ENCODE measurements at regions not wholly inside any gene's neighbourhood (a gene's known extent, or its start where the extent isn't known, plus 50 kb on each side); places are given as distances from the start of the nearest gene placed in this dataset.

DNA sequence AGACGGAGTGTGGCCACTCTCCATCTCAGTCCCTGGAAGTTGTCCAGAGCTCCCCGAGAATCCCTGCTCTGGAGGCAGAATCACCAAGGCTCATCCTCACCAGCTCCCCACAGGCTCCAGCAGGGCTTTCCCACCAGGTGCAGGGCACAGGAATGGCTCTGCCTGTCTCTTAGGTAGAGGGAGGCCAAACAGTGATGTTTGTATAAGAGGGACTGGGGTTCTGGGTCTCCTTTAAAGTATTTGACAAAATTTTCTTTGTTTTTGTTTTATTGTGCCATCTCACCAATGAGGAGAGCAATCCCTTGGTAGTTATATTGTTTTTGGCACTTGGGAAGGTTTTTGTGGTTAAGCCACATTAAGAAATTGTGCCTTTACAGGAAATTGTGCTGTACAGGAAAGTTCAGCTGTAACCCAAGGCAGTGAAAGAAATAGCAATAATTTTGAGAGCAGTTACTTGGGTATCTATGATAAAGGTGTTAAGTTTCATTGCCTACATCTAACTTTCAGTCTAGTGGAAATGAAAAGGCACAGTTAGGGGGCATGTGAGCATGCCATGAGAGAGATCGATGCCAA lies 219.3 kb upstream of the PRSS58 start:
- Mint-ChIP-seq H3K27me3 (ENCODE audit: insufficient read depth) (no peaks in the 10 kb centered on the region), H3K27ac (no peak overlapping the region), H3K4me1 (ENCODE audit: low read depth) (peaks cover 60% of the 10 kb centered on the region), H3K36me3 (ENCODE audit: low read depth) (no peaks in the 10 kb centered on the region), H3K4me3 (no peak overlapping the region; the same call in 1 of the 2 replicates), H3K9me3 (no peaks in the 10 kb centered on the region)
- no peak for TF ChIP-seq CTCF (IDR thresholded peaks at IDR 0.05)
- DNase-seq: peak; percentile 40

- Mint-ChIP-seq H3K27ac (no peak overlapping the region), H3K36me3 (ENCODE audit: low read depth) (no peaks in the 10 kb centered on the region), H3K4me3 (no peak overlapping the region), H3K27me3 (ENCODE audit: insufficient read depth) (no peaks in the 10 kb centered on the region), H3K9me3 (no peaks in the 10 kb centered on the region), H3K4me1 (ENCODE audit: low read depth) (peaks cover 51% of the 10 kb centered on the region)
- no peak for DNase-seq
- no peak for TF ChIP-seq CTCF (IDR thresholded peaks at IDR 0.05)
Observed at GRCh38 chr7:142476077-142476476, 218.2 kb upstream of the PRSS58 start.

- no peak for DNase-seq
- H3K9me3 Mint-ChIP-seq: no peaks in the 10 kb centered on the region
- peaks cover 1% of the 10 kb centered on the region; the same call in 1 of the 2 replicates for H3K27me3 Mint-ChIP-seq (ENCODE audit: insufficient read depth)
- no peak overlapping the region for H3K4me3 Mint-ChIP-seq
- TF ChIP-seq CTCF (IDR thresholded peaks at IDR 0.05): no peak
- H3K27ac Mint-ChIP-seq: no peak overlapping the region
- peaks cover 26% of the 10 kb centered on the region for H3K4me1 Mint-ChIP-seq (ENCODE audit: low read depth)
- H3K36me3 Mint-ChIP-seq (ENCODE audit: low read depth): no peaks in the 10 kb centered on the region
Observed at GRCh38 chr7:142471820-142472219, 214.0 kb upstream of the PRSS58 start.

GRCh38 chr7:142470544-142470830 lies 212.6 kb upstream of the PRSS58 start:
- H3K4me1 Mint-ChIP-seq (ENCODE audit: low read depth): peaks cover 18% of the 10 kb centered on the region
- DNase-seq: no peak
- TF ChIP-seq CTCF (IDR thresholded peaks at IDR 0.05): no peak
- no peak overlapping the region for H3K4me3 Mint-ChIP-seq
- H3K9me3 Mint-ChIP-seq: no peaks in the 10 kb centered on the region
- H3K36me3 Mint-ChIP-seq (ENCODE audit: low read depth): no peaks in the 10 kb centered on the region
- peaks cover 1% of the 10 kb centered on the region; the same call in 1 of the 2 replicates for H3K27me3 Mint-ChIP-seq (ENCODE audit: insufficient read depth)
- H3K27ac Mint-ChIP-seq: no peak overlapping the region

- peaks cover 1% of the 10 kb centered on the region; the same call in 1 of the 2 replicates for H3K27me3 Mint-ChIP-seq (ENCODE audit: insufficient read depth)
- H3K36me3 Mint-ChIP-seq (ENCODE audit: low read depth): no peaks in the 10 kb centered on the region
- no peak for TF ChIP-seq CTCF (IDR thresholded peaks at IDR 0.05)
- DNase-seq: no peak
- no peak overlapping the region for H3K27ac Mint-ChIP-seq
- H3K4me1 Mint-ChIP-seq (ENCODE audit: low read depth): peaks cover 20% of the 10 kb centered on the region
- no peaks in the 10 kb centered on the region for H3K9me3 Mint-ChIP-seq
- no peak overlapping the region for H3K4me3 Mint-ChIP-seq
Observed at GRCh38 chr7:142469696-142470543, 212.1 kb upstream of the PRSS58 start.
